Breast epithelium (tissue), 4 donors: ENCODE measurements at regions not wholly inside any gene's neighbourhood (a gene's known extent, or its start where the extent isn't known, plus 50 kb on each side); places are given as distances from the start of the nearest gene placed in this dataset.
A peak's percentile ranks its signal among the peaks of the same experiment; 100 is the strongest.

Experiments
- DNase-seq, 2 donors: peaks; one replicate each; pipeline ENCODE4 v3.0.0-alpha.2; 2019; ENCODE audit warnings: low spot score in 2 of 2
- H3K27ac ChIP-seq, 2 donors: fragments of 200-600 bp; sonication (generic) in 1 of 2; one replicate each; pipeline ENCODE4 v1.5.1; 2016 to 2019; ENCODE audit warnings: mild to moderate bottlenecking in 1 of 2
- H3K27me3 ChIP-seq, 2 donors: fragments of 200-600 bp; sonication (generic) in 1 of 2; one replicate each; pipeline versions ENCODE4 v1.5.1 to v1.6.0; 2017 to 2019; ENCODE audit warnings: control low read depth in 1 of 2, mild to moderate bottlenecking in 1 of 2
- H3K36me3 ChIP-seq: fragments of 200-600 bp; one replicate; pipeline ENCODE4 v1.5.1; 2019
- H3K4me1 ChIP-seq, 2 donors: fragments of 200-600 bp; sonication (generic); one replicate each; pipeline ENCODE4 v1.5.1; 2016 to 2019; ENCODE audit warnings: control low read depth in 1 of 2
- H3K4me3 ChIP-seq, 3 donors: fragments of 200-600 bp; sonication (generic); 1 replicate in 2 of 3; 2 replicates in 1 of 3; pipeline ENCODE4 v1.5.1; 2016 to 2019; ENCODE audit warnings: mild to moderate bottlenecking in 3 of 3, moderate library complexity in 2 of 3
- H3K9me3 ChIP-seq, 2 donors: fragments of 200-600 bp; sonication (generic) in 1 of 2; one replicate each; pipeline ENCODE4 v1.5.1; 2016 to 2019; ENCODE audit warnings: control low read depth in 1 of 2
- POLR2A ChIP-seq: fragments of 450-650 bp; IDR thresholded peaks from one replicate; pipeline ENCODE4 v1.6.1; 2016; ENCODE audit warnings: antibody characterized with exemption, mild to moderate bottlenecking, moderate library complexity
- POLR2AphosphoS5 ChIP-seq, 3 donors: sonication (generic); formaldehyde crosslinking; IDR thresholded peaks; one replicate each; pipeline ENCODE4 v1.6.1; 2017; ENCODE audit warnings: antibody characterized with exemption in 3 of 3
- intact Hi-C: fragments of 100-400 bp; cut with DNase I; formaldehyde crosslinking; loops from one replicate; pipeline ENCODE4 v1.15.1; 2023; ENCODE audit warnings: low total_unique reads
- TF ChIP-seq, protein P1 (sequence below), 3 donors: fragments of 450-650 bp; IDR thresholded peaks; one replicate each; pipeline ENCODE4 v1.5.1; 2016 to 2017; ENCODE audit warnings: antibody characterized with exemption in 3 of 3, mild to moderate bottlenecking in 3 of 3, moderate library complexity in 3 of 3

GRCh38 chr1:21342961-21343838 lies 52.9 kb upstream of the ECE1 start:
- Histone ChIP-seq H3K27me3 (no peaks in the 10 kb centered on the region), H3K4me1 (peaks cover 18 to 53% of the 10 kb centered on the region in 2 donors), H3K27ac (peak overlapping the region; percentile 94 to 98), H3K36me3 (no peaks in the 10 kb centered on the region), H3K4me3 (peak overlapping the region; percentile 84 to 92 (median 87)), H3K9me3 (no peaks in the 10 kb centered on the region)
- DNase-seq, result no peak
- TF ChIP-seq, protein P1, sequence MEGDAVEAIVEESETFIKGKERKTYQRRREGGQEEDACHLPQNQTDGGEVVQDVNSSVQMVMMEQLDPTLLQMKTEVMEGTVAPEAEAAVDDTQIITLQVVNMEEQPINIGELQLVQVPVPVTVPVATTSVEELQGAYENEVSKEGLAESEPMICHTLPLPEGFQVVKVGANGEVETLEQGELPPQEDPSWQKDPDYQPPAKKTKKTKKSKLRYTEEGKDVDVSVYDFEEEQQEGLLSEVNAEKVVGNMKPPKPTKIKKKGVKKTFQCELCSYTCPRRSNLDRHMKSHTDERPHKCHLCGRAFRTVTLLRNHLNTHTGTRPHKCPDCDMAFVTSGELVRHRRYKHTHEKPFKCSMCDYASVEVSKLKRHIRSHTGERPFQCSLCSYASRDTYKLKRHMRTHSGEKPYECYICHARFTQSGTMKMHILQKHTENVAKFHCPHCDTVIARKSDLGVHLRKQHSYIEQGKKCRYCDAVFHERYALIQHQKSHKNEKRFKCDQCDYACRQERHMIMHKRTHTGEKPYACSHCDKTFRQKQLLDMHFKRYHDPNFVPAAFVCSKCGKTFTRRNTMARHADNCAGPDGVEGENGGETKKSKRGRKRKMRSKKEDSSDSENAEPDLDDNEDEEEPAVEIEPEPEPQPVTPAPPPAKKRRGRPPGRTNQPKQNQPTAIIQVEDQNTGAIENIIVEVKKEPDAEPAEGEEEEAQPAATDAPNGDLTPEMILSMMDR (IDR thresholded peaks at IDR 0.05), result no peak
- TF ChIP-seq POLR2A (no peak), POLR2AphosphoS5 (IDR thresholded peaks at IDR 0.05) (no peak)
- intact Hi-C loops, result no loop called here

DNA sequence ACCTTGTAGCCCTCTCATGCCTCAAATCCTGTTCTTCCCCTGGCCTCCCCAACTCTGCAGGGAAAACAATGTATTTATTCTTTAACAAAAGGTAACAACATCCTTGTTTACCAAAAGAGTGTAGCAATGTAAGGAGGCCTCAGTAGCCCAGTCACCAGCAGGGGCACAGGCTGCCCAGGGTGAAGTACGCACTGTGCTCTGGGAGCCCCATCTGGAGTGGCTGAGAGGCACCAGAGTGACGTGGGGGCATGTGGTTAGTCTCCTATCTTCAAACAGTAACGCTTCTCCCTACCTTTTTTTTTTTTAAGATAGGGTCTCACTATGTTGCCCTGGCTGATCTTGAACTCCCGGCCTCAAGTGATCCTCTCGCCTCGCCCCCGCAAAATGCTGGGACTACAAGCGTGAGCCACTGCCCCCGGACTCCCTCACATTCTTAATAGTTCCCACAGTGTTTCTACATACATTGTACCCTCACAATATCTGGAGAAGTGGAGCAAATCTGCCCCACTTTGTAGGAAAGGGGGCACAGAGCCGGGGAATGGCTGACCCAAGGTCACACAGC lies 51.3 kb upstream of the ECE1 start:
- peaks cover 24 to 68% of the 10 kb centered on the region in 2 donors for H3K4me1 ChIP-seq

DNA sequence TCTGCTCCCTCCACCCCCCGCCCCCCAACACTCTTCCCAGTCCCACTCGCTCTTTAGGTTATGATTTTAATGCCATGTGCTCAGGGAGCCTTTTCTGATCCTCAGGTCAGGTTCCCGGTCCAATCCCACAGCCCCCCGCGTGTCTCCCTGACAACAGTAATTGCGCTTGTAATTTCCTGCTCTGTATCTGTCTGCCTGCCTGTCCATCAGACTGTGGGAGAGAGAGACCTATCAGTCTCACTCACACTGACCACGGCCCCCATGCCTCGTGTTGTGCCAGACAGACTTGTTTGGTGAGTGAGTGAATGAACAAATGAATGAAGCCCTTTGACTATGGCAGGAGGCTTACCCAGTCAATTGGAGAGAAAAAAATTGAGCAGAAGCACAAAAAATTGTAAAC lies 50.8 kb upstream of the ECE1 start:
- Histone ChIP-seq H3K27ac (peak overlapping the region; percentile 94 to 98), H3K36me3 (no peaks in the 10 kb centered on the region), H3K27me3 (no peaks in the 10 kb centered on the region), H3K4me3 (peak overlapping the region in 1 of 3 donors; percentile 29), H3K4me1 (peaks cover 29 to 74% of the 10 kb centered on the region in 2 donors), H3K9me3 (no peaks in the 10 kb centered on the region)
- TF ChIP-seq POLR2A (no peak), POLR2AphosphoS5 (IDR thresholded peaks at IDR 0.05) (no peak)
- TF ChIP-seq, protein P1 (IDR thresholded peaks at IDR 0.05), result no peak
- no peak for DNase-seq
- intact Hi-C loops, result no loop called here

More for the DNA sequence above, 51.3 kb upstream of the ECE1 start:
- H3K4me3 ChIP-seq, result peak overlapping the region; percentile 84 to 92 (median 87)
- H3K36me3 ChIP-seq, result no peaks in the 10 kb centered on the region
- DNase-seq, result no peak
- H3K9me3 ChIP-seq, result no peaks in the 10 kb centered on the region
- intact Hi-C loops, result no loop called here
- TF ChIP-seq, protein P1 (IDR thresholded peaks at IDR 0.05), result no peak
- TF ChIP-seq POLR2AphosphoS5 (IDR thresholded peaks at IDR 0.05), result no peak
- TF ChIP-seq POLR2A, result no peak
- H3K27ac ChIP-seq, result peak overlapping the region; percentile 94 to 98
- H3K27me3 ChIP-seq, result no peaks in the 10 kb centered on the region

GRCh38 chr1:21340230-21340945 lies 50.1 kb upstream of the ECE1 start:
- peak overlapping the region; percentile 94 to 98 for H3K27ac ChIP-seq
- no peaks in the 10 kb centered on the region for H3K27me3 ChIP-seq
- TF ChIP-seq, protein P1 (IDR thresholded peaks at IDR 0.05), result no peak
- TF ChIP-seq POLR2A (no peak), POLR2AphosphoS5 (IDR thresholded peaks at IDR 0.05) (no peak)
- peaks cover 36 to 80% of the 10 kb centered on the region in 2 donors for H3K4me1 ChIP-seq
- intact Hi-C loops, result no loop called here
- peak in 1 of 2 donors; percentile 85 for DNase-seq
- H3K36me3 ChIP-seq, result no peaks in the 10 kb centered on the region
- H3K9me3 ChIP-seq, result no peaks in the 10 kb centered on the region
- H3K4me3 ChIP-seq, result peak overlapping the region in 1 of 3 donors; percentile 29
